HPDE6-E6E7 (cell line): ENCODE measurements at regions not wholly inside any gene's neighbourhood (a gene's known extent, or its start where the extent isn't known, plus 50 kb on each side); places are given as distances from the start of the nearest gene placed in this dataset.

Experiments used
- DNase-seq: peaks from one replicate; pipeline ENCODE4 v3.0.0; 2011; ENCODE audit warnings: missing footprints; ENCODE audit errors: extremely low spot score

- no peak for DNase-seq
These were observed 194.9 kb upstream of the UMPS start for GRCh38 chr3:124535306-124535705.

- no peak for DNase-seq
These were observed 189.6 kb upstream of the UMPS start for GRCh38 chr3:124540550-124541211.

GRCh38 chr3:124542214-124542869 is 187.9 kb upstream of the UMPS start:
- DNase-seq: no peak

- no peak for DNase-seq
These were observed 184.4 kb upstream of the UMPS start for GRCh38 chr3:124545891-124546290.

GRCh38 chr3:124552224-124552623 is 178.0 kb upstream of the UMPS start:
- peak; percentile 36 for DNase-seq

- no peak for DNase-seq
These were observed 177.1 kb upstream of the UMPS start for GRCh38 chr3:124553178-124553577.

GRCh38 chr3:124556636-124557035 is 173.6 kb upstream of the UMPS start:
- no peak for DNase-seq

GRCh38 chr3:124557433-124558232 is 172.6 kb upstream of the UMPS start:
- peak; percentile 46 for DNase-seq

GRCh38 chr3:124558991-124559845 is 171.0 kb upstream of the UMPS start:
- DNase-seq: peak; percentile 56

- DNase-seq: peak; percentile 68
These were observed 170.2 kb upstream of the UMPS start for GRCh38 chr3:124559846-124560574.

GRCh38 chr3:124560666-124561215 is 169.5 kb upstream of the UMPS start:
- DNase-seq: no peak

- DNase-seq: no peak
These were observed 167.5 kb upstream of the UMPS start for GRCh38 chr3:124562769-124563168.

- no peak for DNase-seq
These were observed 166.9 kb upstream of the UMPS start for GRCh38 chr3:124563376-124563775.

- peak; percentile 74 for DNase-seq
These were observed 165.2 kb upstream of the UMPS start for GRCh38 chr3:124565013-124565412.

GRCh38 chr3:124565551-124565950 is 164.7 kb upstream of the UMPS start:
- DNase-seq: no peak

GRCh38 chr3:124566701-124567100 is 163.6 kb upstream of the UMPS start:
- no peak for DNase-seq

- no peak for DNase-seq
These were observed 163.1 kb upstream of the UMPS start for GRCh38 chr3:124567179-124567578.

- DNase-seq: no peak
These were observed 160.5 kb upstream of the UMPS start for GRCh38 chr3:124569761-124570160.

GRCh38 chr3:124570232-124570631 is 160.0 kb upstream of the UMPS start:
- no peak for DNase-seq

- DNase-seq: no peak
These were observed 157.3 kb upstream of the UMPS start for GRCh38 chr3:124572851-124573405.

- no peak for DNase-seq
These were observed 156.2 kb upstream of the UMPS start for GRCh38 chr3:124574012-124574411.
